H1 (cell line): ENCODE measurements at regions not wholly inside any gene's neighbourhood (a gene's known extent, or its start where the extent isn't known, plus 50 kb on each side); places are given as distances from the start of the nearest gene placed in this dataset.

Source experiments
- CEBPB ChIP-seq: IDR thresholded peaks from 2 replicates; pipeline ENCODE4 v1.6.1; 2012; ENCODE audit warnings: low read depth, low read length
- CTBP2 ChIP-seq: IDR thresholded peaks from 2 replicates; pipeline ENCODE4 v1.7.0; 2011; ENCODE audit warnings: borderline replicate concordance, mild to moderate bottlenecking, moderate library complexity, mixed read lengths, low read length; ENCODE audit not compliant: insufficient read depth, insufficient read length
- CTCF ChIP-seq, 3 experiments: IDR thresholded peaks; 1 replicate in 2 of 3; 2 replicates in 1 of 3; pipeline versions ENCODE4 v1.5.1 to v1.6.1; 2011; ENCODE audit warnings: low read length in 3 of 3, mild to moderate bottlenecking in 3 of 3, inconsistent platforms in 2 of 3, low read depth in 1 of 3, moderate library complexity in 1 of 3; ENCODE audit not compliant: insufficient read depth in 1 of 3; ENCODE audit errors: control extremely low read depth in 1 of 3
- KDM5A ChIP-seq: fragments of 200-600 bp; IDR thresholded peaks from 2 replicates; pipeline ENCODE4 v1.7.1; 2012; ENCODE audit warnings: mild to moderate bottlenecking, low read length, inconsistent platforms, mixed read lengths
- TAF1 ChIP-seq: IDR thresholded peaks from 2 replicates; pipeline ENCODE4 v1.6.1; 2011; ENCODE audit warnings: mild to moderate bottlenecking, low read depth, low read length

- no peak for TF ChIP-seq TAF1
- TF ChIP-seq CEBPB, result no peak
- no peak for TF ChIP-seq CTCF (IDR thresholded peaks at IDR 0.05; ENCODE audit: control extremely low read depth in 1 of 3, insufficient read depth in 1 of 3, low read depth in 1 of 3, low read length in 3 of 3)
- TF ChIP-seq KDM5A, result no peak
- TF ChIP-seq CTBP2, result no peak
These were observed 386.9 kb upstream of the CELF2 start for GRCh38 chr10:10630782-10631181.
